IPS DF 4.7 (cell line): ENCODE measurements at regions not wholly inside any gene's neighbourhood (a gene's known extent, or its start where the extent isn't known, plus 50 kb on each side); places are given as distances from the start of the nearest gene placed in this dataset.
A peak's percentile ranks its signal among the peaks of the same experiment; 100 is the strongest.
"Not testable (repeated sequence)": the region's sequence is repeated elsewhere in the genome, so short reads cannot be mapped to it uniquely, and the experiment has no call there.

Source experiments
- DNase-seq: peaks from one replicate; pipeline ENCODE4 v3.0.0-alpha.2; 2013; ENCODE audit warnings: low spot score; ENCODE audit errors: extremely low read depth

GRCh38 chr6:90374201-90374600 is 77.6 kb upstream of the BACH2 start:
- no peak for DNase-seq

- DNase-seq, result no peak
Observed at GRCh38 chr6:90372885-90373284, 76.2 kb upstream of the BACH2 start.

GRCh38 chr6:90372450-90372849 is 75.8 kb upstream of the BACH2 start:
- DNase-seq, result no peak

- no peak for DNase-seq
Observed at GRCh38 chr6:90370493-90370959, 73.9 kb upstream of the BACH2 start.

GRCh38 chr6:90369651-90370050 is 73.0 kb upstream of the BACH2 start:
- DNase-seq, result no peak

- peak; percentile 74 for DNase-seq
Observed at GRCh38 chr6:90369024-90369519, 72.4 kb upstream of the BACH2 start.

GRCh38 chr6:90368601-90369000 is 72.0 kb upstream of the BACH2 start:
- no peak for DNase-seq

GRCh38 chr6:90368001-90368400 is 71.4 kb upstream of the BACH2 start:
- no peak for DNase-seq

- DNase-seq, result no peak
Observed at GRCh38 chr6:90365565-90366219, 69.0 kb upstream of the BACH2 start.

GRCh38 chr6:90365002-90365401 is 68.4 kb upstream of the BACH2 start:
- DNase-seq, result no peak

- no peak for DNase-seq
Observed at GRCh38 chr6:90364286-90364685, 67.6 kb upstream of the BACH2 start.

GRCh38 chr6:90362318-90362717 is 65.7 kb upstream of the BACH2 start:
- DNase-seq, result no peak

GRCh38 chr6:90361174-90361573 is 64.5 kb upstream of the BACH2 start:
- no peak for DNase-seq

- DNase-seq, result not testable (repeated sequence)
Observed at GRCh38 chr6:90358036-90358770, 61.6 kb upstream of the BACH2 start.

- no peak for DNase-seq
Observed at GRCh38 chr6:90356012-90356421, 59.4 kb upstream of the BACH2 start.

- DNase-seq, result no peak
Observed at GRCh38 chr6:90354961-90355360, 58.3 kb upstream of the BACH2 start.

GRCh38 chr6:90351696-90352095 is 55.1 kb upstream of the BACH2 start:
- no peak for DNase-seq

- no peak for DNase-seq
Observed at GRCh38 chr6:90350689-90351554, 54.3 kb upstream of the BACH2 start.

GRCh38 chr6:90347411-90347851 is 50.8 kb upstream of the BACH2 start:
- no peak for DNase-seq

GRCh38 chr6:90346729-90347128 is 50.1 kb upstream of the BACH2 start:
- no peak for DNase-seq
